T-helper 1 cell (primary cell): ENCODE measurements at regions not wholly inside any gene's neighbourhood (a gene's known extent, or its start where the extent isn't known, plus 50 kb on each side); places are given as distances from the start of the nearest gene placed in this dataset.

ENCODE experiments used
- DNase-seq, 5 donors: peaks; one replicate each; pipeline ENCODE4 v3.0.0-alpha.2; 2012 to 2020

GRCh38 chr14:39851202-39851601 lies 419.0 kb upstream of the FBXO33 start:
- DNase-seq = no peak

- DNase-seq = no peak
These were observed 415.6 kb upstream of the FBXO33 start for GRCh38 chr14:39847852-39848251.

- no peak for DNase-seq
These were observed 415.0 kb upstream of the FBXO33 start for GRCh38 chr14:39847194-39847593.

GRCh38 chr14:39843881-39844280 lies 411.6 kb upstream of the FBXO33 start:
- DNase-seq = no peak

GRCh38 chr14:39841088-39841487 lies 408.9 kb upstream of the FBXO33 start:
- no peak for DNase-seq

- no peak for DNase-seq
These were observed 395.8 kb upstream of the FBXO33 start for GRCh38 chr14:39827901-39828655.

- DNase-seq = no peak
These were observed 380.5 kb upstream of the FBXO33 start for GRCh38 chr14:39812532-39813320.

GRCh38 chr14:39807271-39807670 lies 375.0 kb upstream of the FBXO33 start:
- DNase-seq = no peak

GRCh38 chr14:39784461-39784860 lies 352.2 kb upstream of the FBXO33 start:
- no peak for DNase-seq

- DNase-seq = no peak
These were observed 349.2 kb upstream of the FBXO33 start for GRCh38 chr14:39781466-39781865.

- DNase-seq = no peak
These were observed 341.3 kb upstream of the FBXO33 start for GRCh38 chr14:39773387-39774126.

GRCh38 chr14:39772627-39773026 lies 340.4 kb upstream of the FBXO33 start:
- DNase-seq = no peak

- DNase-seq = no peak
These were observed 336.4 kb upstream of the FBXO33 start for GRCh38 chr14:39768589-39768988.

- no peak for DNase-seq
These were observed 334.3 kb upstream of the FBXO33 start for GRCh38 chr14:39766397-39767000.

GRCh38 chr14:39765676-39766075 lies 333.4 kb upstream of the FBXO33 start:
- no peak for DNase-seq

- no peak for DNase-seq
These were observed 331.2 kb upstream of the FBXO33 start for GRCh38 chr14:39763402-39763890.

GRCh38 chr14:39762576-39763401 lies 330.6 kb upstream of the FBXO33 start:
- peak in 1 of 5 donors; percentile 10 for DNase-seq

- DNase-seq = no peak
These were observed 323.1 kb upstream of the FBXO33 start for GRCh38 chr14:39755269-39755878.

- DNase-seq = no peak
These were observed 308.2 kb upstream of the FBXO33 start for GRCh38 chr14:39740454-39740853.

GRCh38 chr14:39739796-39740195 lies 307.6 kb upstream of the FBXO33 start:
- DNase-seq = no peak

- no peak for DNase-seq
These were observed 302.1 kb upstream of the FBXO33 start for GRCh38 chr14:39734306-39734705.
